IMR-90 (cell line): ENCODE measurements at regions not wholly inside any gene's neighbourhood (a gene's known extent, or its start where the extent isn't known, plus 50 kb on each side); places are given as distances from the start of the nearest gene placed in this dataset.

ENCODE experiments used
- ATAC-seq: fragments of 200-7000 bp; cut with Tn5 transposase; 2 replicates; pipeline ENCODE4 v1.9.1; 2020; ENCODE audit warnings: low read depth, mild to moderate bottlenecking, moderate library complexity
- BruUV-seq: library from RNA; stranded (reverse); fragments of 400-500 nt; replicated peaks from 2 replicates; lab custom pipeline; 2021; lab: Mats Ljungman, UMichigan
- CTCF ChIA-PET: fragments of 300-600 bp; formaldehyde crosslinking; extraction: SDS; loops from one replicate; lab custom pipeline; 2021; ENCODE audit warnings: antibody characterized with exemption; lab: Yijun Ruan, JAX
- POLR2A ChIA-PET: fragments of 300-600 bp; sonication (Branson Sonifier 250); formaldehyde crosslinking; loops from one replicate; lab custom pipeline; 2022; ENCODE audit warnings: antibody characterized with exemption; ENCODE audit not compliant: unreplicated experiment; lab: Charles Lee
- DNase-seq: peaks from one replicate; pipeline ENCODE4 v3.0.0; 2013
- H2AFZ ChIP-seq: replicated peaks from 2 replicates; pipeline ENCODE3; 2013; ENCODE audit warnings: low read length, mild to moderate bottlenecking; ENCODE audit not compliant: poor library complexity
- H2AK5ac ChIP-seq: 2 replicates; pipeline ENCODE4 v1.6.1; 2013; ENCODE audit warnings: low read depth, low read length, inconsistent platforms
- H2AK9ac ChIP-seq: replicated peaks from 2 replicates; pipeline ENCODE3; 2013; ENCODE audit warnings: mild to moderate bottlenecking, low read depth, low read length, moderate library complexity; ENCODE audit not compliant: poor library complexity
- H2BK120ac ChIP-seq: 2 replicates; pipeline ENCODE4 v1.6.1; 2013; ENCODE audit warnings: low read depth, low read length, inconsistent platforms
- H2BK15ac ChIP-seq: 3 replicates; pipeline ENCODE4 v1.6.1; 2013; ENCODE audit warnings: low read depth, low read length, inconsistent platforms
- H2BK20ac ChIP-seq: 2 replicates; pipeline ENCODE4 v1.6.1; 2013; ENCODE audit warnings: low read depth, mild to moderate bottlenecking, inconsistent platforms, low read length, moderate library complexity
- H2BK5ac ChIP-seq: 2 replicates; pipeline ENCODE4 v1.6.1; 2013; ENCODE audit warnings: mild to moderate bottlenecking, low read depth, low read length, inconsistent platforms; ENCODE audit not compliant: poor library complexity, severe bottlenecking
- H3K14ac ChIP-seq: replicated peaks from 2 replicates; pipeline ENCODE4 v1.6.1; 2013; ENCODE audit warnings: low read depth, low read length, inconsistent platforms
- H3K18ac ChIP-seq: 2 replicates; pipeline ENCODE4 v1.6.1; 2013; ENCODE audit warnings: low read depth, low read length, control low read depth
- H3K23ac ChIP-seq: 2 replicates; pipeline ENCODE4 v1.6.1; 2013; ENCODE audit warnings: low read depth, low read length, inconsistent platforms
- H3K27ac ChIP-seq: 2 replicates; pipeline ENCODE4 v1.5.1; 2013; ENCODE audit warnings: mild to moderate bottlenecking, control low read depth, low read length; ENCODE audit not compliant: insufficient read depth
- H3K27me3 ChIP-seq: 2 replicates; pipeline ENCODE4 v1.6.1; 2013; ENCODE audit warnings: low read length; ENCODE audit not compliant: control insufficient read depth, insufficient read depth
- H3K36me3 ChIP-seq: 2 replicates; pipeline ENCODE4 v1.6.1; 2013; ENCODE audit warnings: low read length, mixed read lengths; ENCODE audit not compliant: control insufficient read depth, insufficient read depth
- H3K4ac ChIP-seq: 2 replicates; pipeline ENCODE4 v1.6.1; 2013; ENCODE audit warnings: low read depth, low read length, inconsistent platforms
- H3K4me1 ChIP-seq: 2 replicates; pipeline ENCODE4 v1.6.1; 2013; ENCODE audit warnings: low read length, mixed read lengths; ENCODE audit not compliant: control insufficient read depth, insufficient read depth
- H3K4me2 ChIP-seq: 2 replicates; pipeline ENCODE4 v1.6.1; 2013; ENCODE audit warnings: low read depth, mild to moderate bottlenecking, control low read depth, low read length, moderate library complexity
- H3K4me3 ChIP-seq: 2 replicates; pipeline ENCODE4 v1.5.1; 2013; ENCODE audit warnings: low read depth, mild to moderate bottlenecking, control low read depth, low read length, moderate library complexity; ENCODE audit not compliant: insufficient read depth
- H3K56ac ChIP-seq: 2 replicates; pipeline ENCODE4 v1.6.1; 2013; ENCODE audit warnings: low read length, inconsistent platforms; ENCODE audit not compliant: insufficient read depth; ENCODE audit errors: extremely low read depth
- H3K79me1 ChIP-seq, 2 experiments: 2 replicates each; pipeline ENCODE4 v1.6.1; 2013; ENCODE audit warnings: low read length in 2 of 2, inconsistent platforms in 1 of 2, low read depth in 1 of 2
- H3K9ac ChIP-seq: 2 replicates; pipeline ENCODE4 v1.6.1; 2013; ENCODE audit warnings: low read depth, low read length, control low read depth
- H3K9me1 ChIP-seq: 2 replicates; pipeline ENCODE4 v1.6.1; 2013; ENCODE audit warnings: low read length, inconsistent platforms; ENCODE audit not compliant: insufficient read depth
- H3K9me3 ChIP-seq: 2 replicates; pipeline ENCODE4 v1.6.1; 2013; ENCODE audit warnings: low read length; ENCODE audit not compliant: control insufficient read depth, insufficient read depth
- H4K20me1 ChIP-seq: 2 replicates; pipeline ENCODE4 v1.6.1; 2013; ENCODE audit warnings: low read length, inconsistent platforms; ENCODE audit not compliant: insufficient read depth
- H4K5ac ChIP-seq: 2 replicates; pipeline ENCODE4 v1.6.1; 2013; ENCODE audit warnings: mild to moderate bottlenecking, low read depth, low read length, control low read depth
- H4K8ac ChIP-seq, 2 experiments: 2 replicates each; pipeline ENCODE4 v1.6.1; 2013; ENCODE audit warnings: low read depth in 2 of 2, low read length in 2 of 2, control low read depth in 1 of 2, inconsistent platforms in 1 of 2
- H4K91ac ChIP-seq: 2 replicates; pipeline ENCODE4 v1.6.1; 2013; ENCODE audit warnings: low read depth, low read length, inconsistent platforms; ENCODE audit not compliant: insufficient read depth
- BHLHE40 ChIP-seq: fragments of 150-350 bp; IDR thresholded peaks from 2 replicates; pipeline ENCODE4 v1.6.1; 2016; ENCODE audit warnings: mild to moderate bottlenecking, low read depth, low read length
- FOS ChIP-seq: fragments of 150-350 bp; IDR thresholded peaks from 2 replicates; pipeline ENCODE4 v1.6.1; 2016; ENCODE audit warnings: low read depth, low read length
- MXI1 ChIP-seq: IDR thresholded peaks from 2 replicates; pipeline ENCODE4 v1.6.1; 2012; ENCODE audit warnings: low read depth, mild to moderate bottlenecking, low read length, moderate library complexity, borderline replicate concordance
- RCOR1 ChIP-seq: IDR thresholded peaks from 2 replicates; pipeline ENCODE4 v1.6.1; 2012; ENCODE audit warnings: mild to moderate bottlenecking, low read length, improper control_type of control experiment; ENCODE audit not compliant: insufficient replicate concordance
- WGBS, 2 experiments: methylation state at CpG; one replicate each; pipeline versions ENCODE4 v1.1.5 to v1.1.7; 2013; ENCODE audit warnings: missing lambda C conversion rate in 2 of 2; ENCODE audit not compliant: insufficient read length in 1 of 2; ENCODE audit errors: extremely low coverage in 2 of 2; 5-methylcytosine and 5-hydroxymethylcytosine counted together
- dilution Hi-C: fragments of 300-500 bp; cut with HindIII; formaldehyde crosslinking; loops from one replicate; pipeline ENCODE4 v1.14.3; 2018; ENCODE audit warnings: low sequenced_read_pairs; ENCODE audit not compliant: unreplicated experiment
- in situ Hi-C: fragments of 300-500 bp; cut with MboI; formaldehyde crosslinking; loops from 3 replicates; pipeline ENCODE4 v1.14.3; 2019; ENCODE audit warnings: low sequenced_read_pairs, inconsistent platforms, mixed read lengths
- intact Hi-C: fragments of 100-400 bp; cut with micrococcal nuclease; formaldehyde crosslinking; loops from 2 replicates; pipeline ENCODE4 v1.10.0; 2022
- TF ChIP-seq, protein P1 (sequence below): fragments of 150-350 bp; IDR thresholded peaks from 2 replicates; pipeline ENCODE4 v1.6.1; 2016; ENCODE audit warnings: low read depth, mild to moderate bottlenecking, low read length, moderate library complexity, borderline replicate concordance

DNA sequence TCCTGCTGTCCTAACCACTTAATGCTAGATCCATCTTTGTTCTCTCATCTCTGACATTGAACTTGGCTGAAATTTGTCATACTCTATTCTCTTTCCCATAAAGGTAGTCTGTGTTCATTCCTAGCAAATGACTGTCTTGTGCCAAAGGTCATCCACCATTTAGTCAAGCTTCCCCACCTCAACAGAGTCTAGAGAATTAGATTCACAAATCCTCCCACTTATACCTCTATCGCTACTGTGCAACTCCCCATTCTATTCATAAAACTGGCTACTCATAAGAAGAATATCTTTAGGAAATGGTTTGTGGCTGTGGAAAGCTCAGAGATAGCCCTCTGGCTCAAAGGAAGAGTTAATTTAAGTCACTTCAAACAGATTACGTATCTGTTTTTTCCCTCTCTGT is 59.7 kb upstream of the MBNL1 start:
- CTCF ChIA-PET: interaction anchor here (0.9 kb wide), 1 partner anchor 38 kb away, joined by 3 read pairs; no protein-coding TSS in a partner anchor
- H3K9me1 ChIP-seq: peaks cover 3% of the 10 kb centered on the region; the same call in 1 of the 2 replicates

More for the DNA sequence above, 59.7 kb upstream of the MBNL1 start:
- no peak overlapping the region for H2BK5ac ChIP-seq
- H3K9me3 ChIP-seq: no peaks in the 10 kb centered on the region
- H3K4ac ChIP-seq: no peak overlapping the region
- TF ChIP-seq RCOR1: no peak
- no peak for TF ChIP-seq MXI1
- TF ChIP-seq FOS: no peak
- TF ChIP-seq, protein P1, sequence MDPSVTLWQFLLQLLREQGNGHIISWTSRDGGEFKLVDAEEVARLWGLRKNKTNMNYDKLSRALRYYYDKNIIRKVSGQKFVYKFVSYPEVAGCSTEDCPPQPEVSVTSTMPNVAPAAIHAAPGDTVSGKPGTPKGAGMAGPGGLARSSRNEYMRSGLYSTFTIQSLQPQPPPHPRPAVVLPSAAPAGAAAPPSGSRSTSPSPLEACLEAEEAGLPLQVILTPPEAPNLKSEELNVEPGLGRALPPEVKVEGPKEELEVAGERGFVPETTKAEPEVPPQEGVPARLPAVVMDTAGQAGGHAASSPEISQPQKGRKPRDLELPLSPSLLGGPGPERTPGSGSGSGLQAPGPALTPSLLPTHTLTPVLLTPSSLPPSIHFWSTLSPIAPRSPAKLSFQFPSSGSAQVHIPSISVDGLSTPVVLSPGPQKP: no peak
- TF ChIP-seq BHLHE40: no peak
- no peak overlapping the region for H2AFZ ChIP-seq
- no peaks in the 10 kb centered on the region for H4K20me1 ChIP-seq
- no peak overlapping the region for H2AK9ac ChIP-seq
- H4K91ac ChIP-seq: no peak overlapping the region
- H2BK20ac ChIP-seq: no peak overlapping the region
- in situ Hi-C loops: no loop called here
- no peak overlapping the region for H2BK120ac ChIP-seq
- WGBS, 2 experiments: no CpG with 5 or more reads among the region's 2 CpGs
- no peak overlapping the region for H3K18ac ChIP-seq
- no peaks in the 10 kb centered on the region for H3K27me3 ChIP-seq
- no peak overlapping the region for H2AK5ac ChIP-seq
- POLR2A ChIA-PET: no interaction called here
- H4K8ac ChIP-seq: no peak overlapping the region
- DNase-seq (no peak), ATAC-seq (no peak)
- no peak overlapping the region for H4K5ac ChIP-seq
- H3K4me2 ChIP-seq: no peak overlapping the region
- H3K79me1 ChIP-seq: no peaks in the 10 kb centered on the region
- no peak overlapping the region for H3K4me3 ChIP-seq
- no peak overlapping the region for H2BK15ac ChIP-seq
- no TSS peak for BruUV-seq
- dilution Hi-C loops: no loop called here
- no peak overlapping the region for H3K23ac ChIP-seq
- intact Hi-C loops: no loop called here
- no peak overlapping the region for H3K56ac ChIP-seq
- H3K9ac ChIP-seq: no peak overlapping the region
- no peak overlapping the region for H3K27ac ChIP-seq
- no peaks in the 10 kb centered on the region for H3K36me3 ChIP-seq
- peaks cover 4% of the 10 kb centered on the region for H3K4me1 ChIP-seq
- H3K14ac ChIP-seq: no peak overlapping the region
